ENCODE measurements at regions not wholly inside any gene's neighbourhood (a gene's known extent, or its start where the extent isn't known, plus 50 kb on each side); places are given as distances from the start of the nearest gene placed in this dataset.

- Histone ChIP-seq H3K27me3 (no peaks in the 10 kb centered on the region), H3K4me1 (no peaks in the 10 kb centered on the region), H3K27ac (no peak overlapping the region), H3K36me3 (no peaks in the 10 kb centered on the region), H3K9me3 (peaks cover 0 to 6% (median 0%) of the 10 kb centered on the region in 11 donors), H3K4me3 (no peak overlapping the region)
- TF ChIP-seq CTCF (IDR thresholded peaks at IDR 0.05) = no peak
- no peak for ATAC-seq
- WGBS, 2 donors = 86% methylated on average over 1 of the region's 1 CpG
- DNase-seq = no peak
- intact Hi-C loops (cut with DNase I) = no loop called here
Measured at GRCh38 chr3:84439476-84439875, 519.3 kb upstream of the CADM2 start.

GRCh38 chr3:84440291-84440690 is 518.5 kb upstream of the CADM2 start:
- intact Hi-C loops (cut with DNase I) = no loop called here
- ATAC-seq (no peak), DNase-seq (no peak)
- WGBS, 2 donors = 70 to 81% methylated on average over 11 of the region's 11 CpGs
- Histone ChIP-seq H3K27me3 (no peaks in the 10 kb centered on the region), H3K4me3 (no peak overlapping the region), H3K27ac (no peak overlapping the region), H3K4me1 (no peaks in the 10 kb centered on the region), H3K9me3 (peaks cover 0 to 6% (median 0%) of the 10 kb centered on the region in 11 donors), H3K36me3 (no peaks in the 10 kb centered on the region)
- no peak for TF ChIP-seq CTCF (IDR thresholded peaks at IDR 0.05)

GRCh38 chr3:84442533-84442932 is 516.3 kb upstream of the CADM2 start:
- Histone ChIP-seq H3K27me3 (no peaks in the 10 kb centered on the region), H3K4me1 (no peaks in the 10 kb centered on the region), H3K4me3 (no peak overlapping the region), H3K9me3 (peaks cover 0 to 6% (median 0%) of the 10 kb centered on the region in 11 donors), H3K27ac (no peak overlapping the region), H3K36me3 (no peaks in the 10 kb centered on the region)
- no peak for DNase-seq
- WGBS, 2 donors = 80 to 85% methylated on average over 2 of the region's 2 CpGs
- no peak for ATAC-seq
- intact Hi-C loops (cut with DNase I) = no loop called here
- TF ChIP-seq CTCF (IDR thresholded peaks at IDR 0.05) = no peak

- no peak for ATAC-seq
- 66 to 79% methylated on average over 6 of the region's 6 CpGs for WGBS, 2 donors
- no peaks in the 10 kb centered on the region for H3K4me1 ChIP-seq
Measured at GRCh38 chr3:84444726-84445521, 513.9 kb upstream of the CADM2 start.

More at GRCh38 chr3:84444726-84445521, 513.9 kb upstream of the CADM2 start:
- no peak for TF ChIP-seq CTCF (IDR thresholded peaks at IDR 0.05)
- Histone ChIP-seq H3K9me3 (peaks cover 0 to 6% (median 0%) of the 10 kb centered on the region in 11 donors), H3K36me3 (no peaks in the 10 kb centered on the region), H3K27me3 (no peaks in the 10 kb centered on the region), H3K4me3 (no peak overlapping the region), H3K27ac (no peak overlapping the region)
- no peak for DNase-seq
- intact Hi-C loops (cut with DNase I) = no loop called here
